Karpas-422 (cell line): ENCODE measurements at regions not wholly inside any gene's neighbourhood (a gene's known extent, or its start where the extent isn't known, plus 50 kb on each side); places are given as distances from the start of the nearest gene placed in this dataset.
A peak's percentile ranks its signal among the peaks of the same experiment; 100 is the strongest.

Experiments
- DNase-seq: peaks from one replicate; pipeline ENCODE4 v3.0.0-alpha.2; 2015
- H2AFZ ChIP-seq: fragments of 200-600 bp; sonication (generic); 2 replicates; pipeline ENCODE4 v1.6.1; 2014; ENCODE audit warnings: antibody characterized with exemption, low read length, mixed read lengths
- H3K27ac ChIP-seq: fragments of 200-600 bp; sonication (generic); 2 replicates; pipeline ENCODE4 v1.5.1; 2014; ENCODE audit warnings: mild to moderate bottlenecking, low read length, moderate library complexity
- H3K27me3 ChIP-seq: fragments of 200-600 bp; sonication (generic); 2 replicates; pipeline ENCODE4 v1.6.1; 2014; ENCODE audit warnings: low read length, mixed read lengths
- H3K36me3 ChIP-seq: fragments of 200-600 bp; sonication (generic); 2 replicates; pipeline ENCODE4 v1.6.1; 2014; ENCODE audit warnings: low read length, mixed read lengths; ENCODE audit not compliant: insufficient read depth
- H3K4me1 ChIP-seq: fragments of 200-600 bp; sonication (generic); 2 replicates; pipeline ENCODE4 v1.6.1; 2014; ENCODE audit warnings: mild to moderate bottlenecking, low read length, mixed read lengths
- H3K4me2 ChIP-seq: fragments of 200-600 bp; sonication (generic); 2 replicates; pipeline ENCODE4 v1.6.1; 2014; ENCODE audit warnings: low read length, low read depth, mild to moderate bottlenecking; ENCODE audit not compliant: poor library complexity, severe bottlenecking
- H3K4me3 ChIP-seq: fragments of 200-600 bp; sonication (generic); 2 replicates; pipeline ENCODE4 v1.5.1; 2014; ENCODE audit warnings: mild to moderate bottlenecking, antibody characterized with exemption, low read length, mixed read lengths
- H3K79me2 ChIP-seq: fragments of 200-600 bp; sonication (generic); 2 replicates; pipeline ENCODE4 v1.6.1; 2014; ENCODE audit warnings: mild to moderate bottlenecking, low read length, mixed read lengths
- H3K9ac ChIP-seq: fragments of 200-600 bp; sonication (generic); 2 replicates; pipeline ENCODE4 v1.6.0; 2014; ENCODE audit warnings: low read length
- H3K9me2 ChIP-seq: fragments of 200-600 bp; sonication (generic), shearing (Covaris generic); replicated peaks from 2 replicates; pipeline ENCODE4 v1.6.0; 2014; ENCODE audit warnings: mild to moderate bottlenecking, low read length, moderate library complexity; ENCODE audit not compliant: insufficient read depth
- H3K9me3 ChIP-seq: fragments of 300-700, 200-600 bp; sonication (generic); 2 replicates; pipeline ENCODE4 v1.6.1; 2014; ENCODE audit warnings: low read length, mixed read lengths
- H4K20me1 ChIP-seq: fragments of 200-600 bp; sonication (generic); 2 replicates; pipeline ENCODE4 v1.6.1; 2014; ENCODE audit warnings: mild to moderate bottlenecking, antibody characterized with exemption, low read length, low read depth; ENCODE audit not compliant: insufficient read depth

GRCh38 chr2:59296279-59296678 lies 1055.2 kb upstream of the FANCL start:
- H3K9me2 ChIP-seq = no peaks in the 10 kb centered on the region
- no peaks in the 10 kb centered on the region for H3K79me2 ChIP-seq
- no peak overlapping the region for H3K27ac ChIP-seq
- no peak overlapping the region for H3K4me2 ChIP-seq
- no peak overlapping the region for H2AFZ ChIP-seq
- H3K9ac ChIP-seq = no peak overlapping the region
- H4K20me1 ChIP-seq = no peaks in the 10 kb centered on the region
- H3K9me3 ChIP-seq = no peaks in the 10 kb centered on the region
- H3K4me3 ChIP-seq = no peak overlapping the region
- H3K4me1 ChIP-seq = no peaks in the 10 kb centered on the region
- H3K27me3 ChIP-seq = no peaks in the 10 kb centered on the region
- DNase-seq = no peak
- H3K36me3 ChIP-seq = no peaks in the 10 kb centered on the region

- no peaks in the 10 kb centered on the region for H3K79me2 ChIP-seq
- no peaks in the 10 kb centered on the region for H3K4me1 ChIP-seq
- H3K9me3 ChIP-seq = no peaks in the 10 kb centered on the region
- DNase-seq = no peak
- H4K20me1 ChIP-seq = no peaks in the 10 kb centered on the region
- H3K9ac ChIP-seq = no peak overlapping the region
- no peak overlapping the region for H2AFZ ChIP-seq
- no peak overlapping the region for H3K4me2 ChIP-seq
- H3K36me3 ChIP-seq = no peaks in the 10 kb centered on the region
- H3K27me3 ChIP-seq = no peaks in the 10 kb centered on the region
- no peak overlapping the region for H3K4me3 ChIP-seq
- no peaks in the 10 kb centered on the region for H3K9me2 ChIP-seq
- H3K27ac ChIP-seq = no peak overlapping the region
Measured at GRCh38 chr2:59295524-59296162, 1054.5 kb upstream of the FANCL start.

GRCh38 chr2:59288771-59289170 lies 1047.6 kb upstream of the FANCL start:
- H3K9me3 ChIP-seq = no peaks in the 10 kb centered on the region

GRCh38 chr2:59282374-59283057 lies 1041.4 kb upstream of the FANCL start:
- H3K27me3 ChIP-seq = no peaks in the 10 kb centered on the region
- no peaks in the 10 kb centered on the region for H3K9me3 ChIP-seq
- no peaks in the 10 kb centered on the region for H3K4me1 ChIP-seq
- no peaks in the 10 kb centered on the region for H3K9me2 ChIP-seq
- no peak overlapping the region for H3K27ac ChIP-seq
- no peak overlapping the region for H2AFZ ChIP-seq
- H4K20me1 ChIP-seq = no peaks in the 10 kb centered on the region
- no peak overlapping the region for H3K4me3 ChIP-seq
- no peak overlapping the region for H3K4me2 ChIP-seq
- no peak for DNase-seq
- no peaks in the 10 kb centered on the region for H3K36me3 ChIP-seq
- H3K9ac ChIP-seq = no peak overlapping the region
- no peaks in the 10 kb centered on the region for H3K79me2 ChIP-seq

More at GRCh38 chr2:59288771-59289170, 1047.6 kb upstream of the FANCL start:
- no peaks in the 10 kb centered on the region for H3K4me1 ChIP-seq
- no peak overlapping the region for H2AFZ ChIP-seq
- H3K9me2 ChIP-seq = no peaks in the 10 kb centered on the region
- H3K27ac ChIP-seq = no peak overlapping the region
- no peak for DNase-seq
- no peak overlapping the region for H3K4me2 ChIP-seq
- no peak overlapping the region for H3K4me3 ChIP-seq
- no peak overlapping the region for H3K9ac ChIP-seq
- no peaks in the 10 kb centered on the region for H3K27me3 ChIP-seq
- H4K20me1 ChIP-seq = no peaks in the 10 kb centered on the region
- no peaks in the 10 kb centered on the region for H3K36me3 ChIP-seq
- no peaks in the 10 kb centered on the region for H3K79me2 ChIP-seq

- Histone ChIP-seq H3K4me2 (no peak overlapping the region), H3K4me3 (no peak overlapping the region), H3K27me3 (no peaks in the 10 kb centered on the region), H3K27ac (no peak overlapping the region), H4K20me1 (no peaks in the 10 kb centered on the region), H3K9me2 (no peaks in the 10 kb centered on the region), H3K9ac (no peak overlapping the region), H3K36me3 (no peaks in the 10 kb centered on the region), H2AFZ (no peak overlapping the region), H3K4me1 (no peaks in the 10 kb centered on the region), H3K79me2 (no peaks in the 10 kb centered on the region), H3K9me3 (no peaks in the 10 kb centered on the region)
- no peak for DNase-seq
Measured at GRCh38 chr2:59277671-59278070, 1036.5 kb upstream of the FANCL start.

GRCh38 chr2:59276917-59277316 lies 1035.8 kb upstream of the FANCL start:
- H3K4me1 ChIP-seq = no peaks in the 10 kb centered on the region
- H3K9me2 ChIP-seq = no peaks in the 10 kb centered on the region
- no peaks in the 10 kb centered on the region for H3K27me3 ChIP-seq
- no peak for DNase-seq
- no peaks in the 10 kb centered on the region for H3K9me3 ChIP-seq
- H2AFZ ChIP-seq = no peak overlapping the region
- H3K27ac ChIP-seq = no peak overlapping the region
- no peaks in the 10 kb centered on the region for H3K79me2 ChIP-seq
- H3K4me2 ChIP-seq = no peak overlapping the region
- no peak overlapping the region for H3K9ac ChIP-seq
- no peak overlapping the region for H3K4me3 ChIP-seq
- H3K36me3 ChIP-seq = no peaks in the 10 kb centered on the region
- H4K20me1 ChIP-seq = no peaks in the 10 kb centered on the region

- no peaks in the 10 kb centered on the region for H3K79me2 ChIP-seq
- H3K4me3 ChIP-seq = no peak overlapping the region
- H3K4me1 ChIP-seq = no peaks in the 10 kb centered on the region
- no peak overlapping the region for H3K4me2 ChIP-seq
- no peaks in the 10 kb centered on the region for H3K9me2 ChIP-seq
- H2AFZ ChIP-seq = no peak overlapping the region
- no peak overlapping the region for H3K9ac ChIP-seq
- no peaks in the 10 kb centered on the region for H3K27me3 ChIP-seq
- H3K27ac ChIP-seq = no peak overlapping the region
- DNase-seq = peak; percentile 55
- no peaks in the 10 kb centered on the region for H3K36me3 ChIP-seq
- H4K20me1 ChIP-seq = no peaks in the 10 kb centered on the region
- no peaks in the 10 kb centered on the region for H3K9me3 ChIP-seq
Measured at GRCh38 chr2:59276033-59276432, 1034.9 kb upstream of the FANCL start.

GRCh38 chr2:59266453-59266852 lies 1025.3 kb upstream of the FANCL start:
- H3K27me3 ChIP-seq = no peaks in the 10 kb centered on the region
- H3K27ac ChIP-seq = no peak overlapping the region
- no peak for DNase-seq

More at GRCh38 chr2:59266453-59266852, 1025.3 kb upstream of the FANCL start:
- Histone ChIP-seq H3K9me3 (no peaks in the 10 kb centered on the region), H4K20me1 (no peaks in the 10 kb centered on the region), H3K9me2 (no peaks in the 10 kb centered on the region), H3K4me3 (no peak overlapping the region), H3K4me2 (no peak overlapping the region), H3K9ac (no peak overlapping the region), H3K4me1 (no peaks in the 10 kb centered on the region), H3K36me3 (no peaks in the 10 kb centered on the region), H3K79me2 (no peaks in the 10 kb centered on the region), H2AFZ (no peak overlapping the region)
